C1 segment of cervical spinal cord (tissue), 14 donors: ENCODE measurements at regions not wholly inside any gene's neighbourhood (a gene's known extent, or its start where the extent isn't known, plus 50 kb on each side); places are given as distances from the start of the nearest gene placed in this dataset.

Experiments used
- DNase-seq, 14 donors: peaks; one replicate each; lab custom pipeline; 2025; lab: John Stamatoyannopoulos, UW

- DNase-seq, result peak in 1 of 14 donors; percentile 7
These were observed 60.0 kb upstream of the FGGY start for GRCh38 chr1:59236721-59237545.

GRCh38 chr1:59237900-59238299, 59.0 kb upstream of the FGGY start:
- DNase-seq, result no peak

GRCh38 chr1:59238333-59238934, 58.5 kb upstream of the FGGY start:
- DNase-seq, result no peak

- no peak for DNase-seq
These were observed 57.9 kb upstream of the FGGY start for GRCh38 chr1:59238993-59239392.

GRCh38 chr1:59241909-59242308, 55.0 kb upstream of the FGGY start:
- DNase-seq, result no peak

- no peak for DNase-seq
These were observed 54.5 kb upstream of the FGGY start for GRCh38 chr1:59242370-59242769.

GRCh38 chr1:59243550-59243949, 53.3 kb upstream of the FGGY start:
- DNase-seq, result no peak

GRCh38 chr1:59243978-59244377, 52.9 kb upstream of the FGGY start:
- no peak for DNase-seq

- DNase-seq, result no peak
These were observed 52.0 kb upstream of the FGGY start for GRCh38 chr1:59244891-59245290.
